Esophagus mucosa (tissue), 1 donor: ENCODE measurements at regions not wholly inside any gene's neighbourhood (a gene's known extent, or its start where the extent isn't known, plus 50 kb on each side); places are given as distances from the start of the nearest gene placed in this dataset.

ENCODE experiments used
- ATAC-seq: fragments of 200-7000 bp; cut with Tn5 transposase; one replicate; pipeline ENCODE4 v1.9.1; 2020
- donor health status: DM: yes; HTN: yes; CAD: no.

GRCh38 chr2:221255862-221256261, 316.2 kb downstream of the EPHA4 start:
- ATAC-seq = no peak

- no peak for ATAC-seq
These were observed 313.6 kb downstream of the EPHA4 start for GRCh38 chr2:221258464-221258863.

GRCh38 chr2:221262651-221263050, 309.5 kb downstream of the EPHA4 start:
- ATAC-seq = no peak

GRCh38 chr2:221263573-221263972, 308.5 kb downstream of the EPHA4 start:
- no peak for ATAC-seq

GRCh38 chr2:221264318-221264717, 307.8 kb downstream of the EPHA4 start:
- no peak for ATAC-seq

GRCh38 chr2:221267773-221268425, 304.2 kb downstream of the EPHA4 start:
- no peak for ATAC-seq

GRCh38 chr2:221268631-221269030, 303.5 kb downstream of the EPHA4 start:
- ATAC-seq = no peak

- ATAC-seq = no peak
These were observed 301.3 kb downstream of the EPHA4 start for GRCh38 chr2:221270806-221271205.

GRCh38 chr2:221272729-221273128, 299.4 kb downstream of the EPHA4 start:
- ATAC-seq = no peak

GRCh38 chr2:221276033-221276432, 296.1 kb downstream of the EPHA4 start:
- ATAC-seq = no peak

GRCh38 chr2:221276601-221277000, 295.5 kb downstream of the EPHA4 start:
- no peak for ATAC-seq

GRCh38 chr2:221282386-221282785, 289.7 kb downstream of the EPHA4 start:
- no peak for ATAC-seq

- no peak for ATAC-seq
These were observed 288.1 kb downstream of the EPHA4 start for GRCh38 chr2:221283896-221284545.

GRCh38 chr2:221285148-221285547, 287.0 kb downstream of the EPHA4 start:
- ATAC-seq = no peak

- no peak for ATAC-seq
These were observed 285.7 kb downstream of the EPHA4 start for GRCh38 chr2:221286406-221286805.

- ATAC-seq = no peak
These were observed 282.7 kb downstream of the EPHA4 start for GRCh38 chr2:221289389-221289788.

GRCh38 chr2:221289846-221290245, 282.3 kb downstream of the EPHA4 start:
- ATAC-seq = no peak

- ATAC-seq = no peak
These were observed 278.0 kb downstream of the EPHA4 start for GRCh38 chr2:221293949-221294742.

GRCh38 chr2:221304916-221305315, 267.2 kb downstream of the EPHA4 start:
- peak; percentile 43 for ATAC-seq

GRCh38 chr2:221308507-221309066, 263.5 kb downstream of the EPHA4 start:
- no peak for ATAC-seq

GRCh38 chr2:221309892-221310583, 262.1 kb downstream of the EPHA4 start:
- ATAC-seq = no peak

GRCh38 chr2:221310730-221311129, 261.4 kb downstream of the EPHA4 start:
- no peak for ATAC-seq

- no peak for ATAC-seq
These were observed 259.5 kb downstream of the EPHA4 start for GRCh38 chr2:221312634-221313033.
